ENCODE measurements at regions not wholly inside any gene's neighbourhood (a gene's known extent, or its start where the extent isn't known, plus 50 kb on each side); places are given as distances from the start of the nearest gene placed in this dataset.

DNA sequence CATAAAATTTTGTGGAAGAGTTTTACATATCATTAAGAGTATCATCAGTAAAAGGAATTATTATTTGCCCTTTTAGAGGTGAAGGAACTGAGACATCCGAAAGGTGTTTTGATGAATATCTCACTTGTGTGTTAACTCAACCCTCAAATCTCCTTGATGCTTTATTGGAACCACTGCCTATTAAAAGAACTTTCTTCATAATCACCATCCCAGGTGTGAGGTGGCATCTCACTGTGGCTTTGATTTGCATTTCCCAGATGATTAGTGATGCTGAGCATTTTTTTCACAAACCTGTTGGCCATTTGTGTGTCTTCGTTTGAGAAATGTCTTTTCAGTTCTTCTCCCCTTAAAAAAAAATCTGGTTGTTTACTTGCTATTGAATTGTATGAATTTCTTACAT is 134.0 kb upstream of the SYN3 start:
- Histone ChIP-seq H3K27me3 (ENCODE audit: control insufficient read depth in 4 of 4, insufficient read depth in 4 of 4, low read length in 3 of 4) (no peaks in the 10 kb centered on the region), H3K9ac (ENCODE audit: low read depth in 1 of 2, low read length in 2 of 2) (no peak overlapping the region), H3K9me3 (ENCODE audit: control insufficient read depth in 4 of 4, low read length in 3 of 4) (peaks cover 0 to 1% (median 0%) of the 10 kb centered on the region in 4 donors), H3K4me1 (ENCODE audit: control insufficient read depth in 4 of 4, insufficient read depth in 4 of 4, low read length in 3 of 4) (no peaks in the 10 kb centered on the region), H3K4me3 (ENCODE audit: low read depth in 1 of 3, low read length in 3 of 3) (no peak overlapping the region), H3K36me3 (ENCODE audit: control insufficient read depth in 4 of 4, insufficient read depth in 3 of 4, low read depth in 1 of 4, low read length in 3 of 4) (no peaks in the 10 kb centered on the region), H3K27ac (ENCODE audit: low read depth in 1 of 2, low read length in 2 of 2) (no peak overlapping the region)
- no peak for DNase-seq (ENCODE audit: low spot score)
- WGBS: 62% methylated on average over 2 of the region's 2 CpGs
- TF ChIP-seq RXRA (IDR thresholded peaks at IDR 0.05) (no peak), YY1 (IDR thresholded peaks at IDR 0.05) (no peak), NR2F2 (IDR thresholded peaks at IDR 0.05) (no peak), ATF3 (IDR thresholded peaks at IDR 0.05) (no peak), FOXA1 (IDR thresholded peaks at IDR 0.05) (no peak), JUND (IDR thresholded peaks at IDR 0.05) (no peak), HNF4G (IDR thresholded peaks at IDR 0.05) (no peak), GABPA (IDR thresholded peaks at IDR 0.05 in 1 of 2, conservative IDR thresholded peaks at IDR 0.05 in 1 of 2) (no peak), FOXA2 (IDR thresholded peaks at IDR 0.05) (no peak), EGR1 (IDR thresholded peaks at IDR 0.05; ENCODE audit: low read depth in 2 of 2) (no peak), HNF4A (conservative IDR thresholded peaks at IDR 0.05) (no peak), CTCF (IDR thresholded peaks at IDR 0.05; ENCODE audit: low read depth, low read length, missing input control) (no peak)
- TF ChIP-seq, protein P1, sequence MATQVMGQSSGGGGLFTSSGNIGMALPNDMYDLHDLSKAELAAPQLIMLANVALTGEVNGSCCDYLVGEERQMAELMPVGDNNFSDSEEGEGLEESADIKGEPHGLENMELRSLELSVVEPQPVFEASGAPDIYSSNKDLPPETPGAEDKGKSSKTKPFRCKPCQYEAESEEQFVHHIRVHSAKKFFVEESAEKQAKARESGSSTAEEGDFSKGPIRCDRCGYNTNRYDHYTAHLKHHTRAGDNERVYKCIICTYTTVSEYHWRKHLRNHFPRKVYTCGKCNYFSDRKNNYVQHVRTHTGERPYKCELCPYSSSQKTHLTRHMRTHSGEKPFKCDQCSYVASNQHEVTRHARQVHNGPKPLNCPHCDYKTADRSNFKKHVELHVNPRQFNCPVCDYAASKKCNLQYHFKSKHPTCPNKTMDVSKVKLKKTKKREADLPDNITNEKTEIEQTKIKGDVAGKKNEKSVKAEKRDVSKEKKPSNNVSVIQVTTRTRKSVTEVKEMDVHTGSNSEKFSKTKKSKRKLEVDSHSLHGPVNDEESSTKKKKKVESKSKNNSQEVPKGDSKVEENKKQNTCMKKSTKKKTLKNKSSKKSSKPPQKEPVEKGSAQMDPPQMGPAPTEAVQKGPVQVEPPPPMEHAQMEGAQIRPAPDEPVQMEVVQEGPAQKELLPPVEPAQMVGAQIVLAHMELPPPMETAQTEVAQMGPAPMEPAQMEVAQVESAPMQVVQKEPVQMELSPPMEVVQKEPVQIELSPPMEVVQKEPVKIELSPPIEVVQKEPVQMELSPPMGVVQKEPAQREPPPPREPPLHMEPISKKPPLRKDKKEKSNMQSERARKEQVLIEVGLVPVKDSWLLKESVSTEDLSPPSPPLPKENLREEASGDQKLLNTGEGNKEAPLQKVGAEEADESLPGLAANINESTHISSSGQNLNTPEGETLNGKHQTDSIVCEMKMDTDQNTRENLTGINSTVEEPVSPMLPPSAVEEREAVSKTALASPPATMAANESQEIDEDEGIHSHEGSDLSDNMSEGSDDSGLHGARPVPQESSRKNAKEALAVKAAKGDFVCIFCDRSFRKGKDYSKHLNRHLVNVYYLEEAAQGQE (IDR thresholded peaks at IDR 0.05): no peak
- TF ChIP-seq, protein P2, sequence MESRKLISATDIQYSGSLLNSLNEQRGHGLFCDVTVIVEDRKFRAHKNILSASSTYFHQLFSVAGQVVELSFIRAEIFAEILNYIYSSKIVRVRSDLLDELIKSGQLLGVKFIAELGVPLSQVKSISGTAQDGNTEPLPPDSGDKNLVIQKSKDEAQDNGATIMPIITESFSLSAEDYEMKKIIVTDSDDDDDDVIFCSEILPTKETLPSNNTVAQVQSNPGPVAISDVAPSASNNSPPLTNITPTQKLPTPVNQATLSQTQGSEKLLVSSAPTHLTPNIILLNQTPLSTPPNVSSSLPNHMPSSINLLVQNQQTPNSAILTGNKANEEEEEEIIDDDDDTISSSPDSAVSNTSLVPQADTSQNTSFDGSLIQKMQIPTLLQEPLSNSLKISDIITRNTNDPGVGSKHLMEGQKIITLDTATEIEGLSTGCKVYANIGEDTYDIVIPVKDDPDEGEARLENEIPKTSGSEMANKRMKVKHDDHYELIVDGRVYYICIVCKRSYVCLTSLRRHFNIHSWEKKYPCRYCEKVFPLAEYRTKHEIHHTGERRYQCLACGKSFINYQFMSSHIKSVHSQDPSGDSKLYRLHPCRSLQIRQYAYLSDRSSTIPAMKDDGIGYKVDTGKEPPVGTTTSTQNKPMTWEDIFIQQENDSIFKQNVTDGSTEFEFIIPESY (IDR thresholded peaks at IDR 0.05): no peak
- TF ChIP-seq, protein P3, sequence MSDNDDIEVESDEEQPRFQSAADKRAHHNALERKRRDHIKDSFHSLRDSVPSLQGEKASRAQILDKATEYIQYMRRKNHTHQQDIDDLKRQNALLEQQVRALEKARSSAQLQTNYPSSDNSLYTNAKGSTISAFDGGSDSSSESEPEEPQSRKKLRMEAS (IDR thresholded peaks at IDR 0.05): no peak

DNA sequence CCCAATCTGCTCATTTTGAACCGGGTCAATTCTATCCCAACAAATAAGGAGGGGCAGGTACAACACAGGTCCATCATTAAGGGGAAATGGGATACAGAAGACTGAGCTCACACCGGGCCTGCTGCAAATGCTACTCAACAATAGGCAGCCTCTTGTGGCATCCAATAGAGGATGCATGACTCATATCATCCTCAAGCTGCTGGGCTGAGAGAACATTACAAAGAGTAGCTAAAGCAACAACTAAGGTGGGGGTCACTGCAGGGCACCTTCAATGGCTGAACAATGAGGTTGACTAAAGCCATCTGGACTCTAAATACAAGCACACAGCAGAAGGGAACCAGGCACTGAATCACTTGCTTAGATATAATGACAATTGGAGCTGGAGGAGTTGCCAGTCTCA is 130.1 kb upstream of the SYN3 start:
- Histone ChIP-seq H3K27ac (ENCODE audit: low read depth in 1 of 2, low read length in 2 of 2) (no peak overlapping the region), H3K9ac (ENCODE audit: low read depth in 1 of 2, low read length in 2 of 2) (no peak overlapping the region), H3K27me3 (ENCODE audit: control insufficient read depth in 4 of 4, insufficient read depth in 4 of 4, low read length in 3 of 4) (no peaks in the 10 kb centered on the region), H3K4me1 (ENCODE audit: control insufficient read depth in 4 of 4, insufficient read depth in 4 of 4, low read length in 3 of 4) (no peaks in the 10 kb centered on the region), H3K36me3 (ENCODE audit: control insufficient read depth in 4 of 4, insufficient read depth in 3 of 4, low read depth in 1 of 4, low read length in 3 of 4) (no peaks in the 10 kb centered on the region), H3K4me3 (ENCODE audit: low read depth in 1 of 3, low read length in 3 of 3) (no peak overlapping the region), H3K9me3 (ENCODE audit: control insufficient read depth in 4 of 4, low read length in 3 of 4) (peaks cover 0 to 1% (median 0%) of the 10 kb centered on the region in 4 donors)
- WGBS: 91% methylated on average over 2 of the region's 2 CpGs
- DNase-seq (ENCODE audit: low spot score): no peak
- no peak for TF ChIP-seq GABPA (IDR thresholded peaks at IDR 0.05 in 1 of 2, conservative IDR thresholded peaks at IDR 0.05 in 1 of 2)
- TF ChIP-seq HNF4G (IDR thresholded peaks at IDR 0.05): no peak
- no peak for TF ChIP-seq CTCF (IDR thresholded peaks at IDR 0.05; ENCODE audit: low read depth, low read length, missing input control)
- TF ChIP-seq, protein P3 (IDR thresholded peaks at IDR 0.05): no peak
- TF ChIP-seq YY1 (IDR thresholded peaks at IDR 0.05): no peak
- TF ChIP-seq RAD21 (IDR thresholded peaks at IDR 0.05): no peak
- no peak for TF ChIP-seq NR2F2 (IDR thresholded peaks at IDR 0.05)
- TF ChIP-seq, protein P1 (IDR thresholded peaks at IDR 0.05): no peak
- no peak for TF ChIP-seq HNF4A (conservative IDR thresholded peaks at IDR 0.05)
- no peak for TF ChIP-seq ATF3 (IDR thresholded peaks at IDR 0.05)
- TF ChIP-seq TAF1 (conservative IDR thresholded peaks at IDR 0.05): no peak
- TF ChIP-seq FOXA1 (IDR thresholded peaks at IDR 0.05): no peak
